K562 (cell line): ENCODE measurements at regions not wholly inside any gene's neighbourhood (a gene's known extent, or its start where the extent isn't known, plus 50 kb on each side); places are given as distances from the start of the nearest gene placed in this dataset.

ENCODE experiments used
- ATAC-seq: fragments of 200-7000 bp; cut with Tn5 transposase; 3 replicates; pipeline ENCODE4 v1.9.1; 2020; ENCODE audit warnings: moderate library complexity
- BruUV-seq: library from RNA; stranded (reverse); fragments of 400-500 nt; replicated peaks from 2 replicates; lab custom pipeline; 2021; lab: Mats Ljungman, UMichigan
- CTCF ChIA-PET: fragments of 300-600 bp; formaldehyde crosslinking; extraction: SDS; loops from one replicate; lab custom pipeline; 2021; ENCODE audit warnings: low intra/inter-chr PET ratio; lab: Yijun Ruan, JAX
- POLR2A ChIA-PET: fragments of 300-600, 350-650 bp; sonication (Branson Sonifier 250); formaldehyde crosslinking; extraction: SDS; loops from one replicate; lab custom pipeline; 2021; ENCODE audit warnings: antibody characterized with exemption, inconsistent platforms; lab: Yijun Ruan, JAX
- DNase-seq, 4 experiments: peaks; one replicate each; pipeline versions ENCODE4 v3.0.0 to v3.0.0-alpha.2; 2011 to 2018; ENCODE audit warnings: low spot score in 3 of 4, mixed read lengths in 3 of 4; ENCODE audit errors: extremely low read depth in 1 of 4
- FAIRE-seq: peaks from 2 replicates; lab custom pipeline; 2011; peaks lifted over from hg19 to GRCh38; lab: Jason Lieb, UNC
- H2AFZ ChIP-seq: 2 replicates; pipeline ENCODE4 v1.6.0; 2011; ENCODE audit warnings: low read depth, low read length, control low read depth, inconsistent platforms
- H3K27ac ChIP-seq: fragments of 200-600 bp; 3 replicates; pipeline ENCODE4 v1.8.0; 2011; ENCODE audit warnings: low read depth, mild to moderate bottlenecking, control low read depth, inconsistent platforms, low read length, moderate library complexity, mixed read lengths; ENCODE audit errors: extremely low read depth
- H3K27me3 ChIP-seq, 2 experiments: fragments of 300-600 bp in 1 of 2; 2 replicates in 1 of 2; 3 replicates in 1 of 2; pipeline versions ENCODE4 v1.6.0 to v1.8.0; 2011; ENCODE audit warnings: inconsistent platforms in 2 of 2, low read length in 2 of 2, mild to moderate bottlenecking in 1 of 2, mixed read lengths in 1 of 2, moderate library complexity in 1 of 2; ENCODE audit not compliant: control insufficient read depth in 2 of 2, insufficient read depth in 2 of 2
- H3K36me3 ChIP-seq: fragments of 300-600 bp; 3 replicates; pipeline ENCODE4 v1.8.0; 2011; ENCODE audit warnings: mild to moderate bottlenecking, low read length, inconsistent platforms; ENCODE audit not compliant: control insufficient read depth, insufficient read depth
- H3K4me1 ChIP-seq, 2 experiments: fragments of 200-600 bp in 1 of 2; replicated peaks in 1 of 2; 2 replicates in 1 of 2; 3 replicates in 1 of 2; pipeline versions ENCODE4 v1.5.1 to v1.8.0; 2011; ENCODE audit warnings: inconsistent platforms in 2 of 2, low read length in 2 of 2, mild to moderate bottlenecking in 1 of 2, mixed read lengths in 1 of 2, moderate library complexity in 1 of 2; ENCODE audit not compliant: control insufficient read depth in 2 of 2, insufficient read depth in 2 of 2
- H3K4me2 ChIP-seq: 2 replicates; pipeline ENCODE4 v1.6.1; 2011; ENCODE audit warnings: low read length, control low read depth, inconsistent platforms, mixed read lengths; ENCODE audit not compliant: insufficient read depth
- H3K4me3 ChIP-seq: fragments of 200-600 bp; sonication (generic), shearing (Covaris generic); 2 replicates; pipeline ENCODE4 v1.5.1; 2016; ENCODE audit warnings: control low read depth, inconsistent platforms
- H3K79me2 ChIP-seq: fragments of 200-600 bp; 3 replicates; pipeline ENCODE4 v1.8.0; 2011; ENCODE audit warnings: low read length, inconsistent platforms; ENCODE audit not compliant: control insufficient read depth, insufficient read depth
- H3K9ac ChIP-seq, 2 experiments: 2 replicates each; pipeline versions ENCODE4 v1.6.0 to v1.6.1; 2011; ENCODE audit warnings: low read depth in 2 of 2, low read length in 2 of 2, control low read depth in 1 of 2, inconsistent platforms in 1 of 2, mild to moderate bottlenecking in 1 of 2, mixed read lengths in 1 of 2; ENCODE audit not compliant: insufficient read depth in 1 of 2
- H3K9me1 ChIP-seq: one replicate; pipeline ENCODE4 v1.6.0; 2011; ENCODE audit warnings: inconsistent platforms, mild to moderate bottlenecking, low read length, moderate library complexity; ENCODE audit not compliant: control insufficient read depth, insufficient read depth
- H3K9me3 ChIP-seq: replicated peaks from 2 replicates; pipeline ENCODE4 v1.5.1; 2011; ENCODE audit warnings: low read depth, low read length, inconsistent platforms; ENCODE audit not compliant: control insufficient read depth, insufficient read depth
- H4K20me1 ChIP-seq: replicated peaks from 2 replicates; pipeline ENCODE4 v1.6.1; 2011; ENCODE audit warnings: low read length, inconsistent platforms, mixed read lengths; ENCODE audit not compliant: control insufficient read depth, insufficient read depth
- TCF7L2 ChIP-seq: fragments of 150-350 bp; IDR thresholded peaks from 2 replicates; pipeline ENCODE4 v1.6.1; 2016; ENCODE audit warnings: low read depth, mild to moderate bottlenecking, low read length, moderate library complexity
- ZNF121 ChIP-seq: sonication (generic); formaldehyde crosslinking; conservative IDR thresholded peaks from 2 replicates; pipeline ENCODE4 v1.8.0; 2022; ENCODE audit warnings: missing genetic modification reagents
- WGBS: fragments of 100-300 bp; shearing (Covaris generic); methylation state at CpG from one replicate; pipeline ENCODE4 v1.1.6; 2016; ENCODE audit warnings: low coverage, mixed read lengths; ENCODE audit not compliant: insufficient coverage; ENCODE audit errors: missing lambda C conversion rate; 5-methylcytosine and 5-hydroxymethylcytosine counted together
- in situ Hi-C: fragments of 300-500 bp; cut with MboI; formaldehyde crosslinking; loops from 4 replicates; pipeline ENCODE4 v1.15.0; 2018; ENCODE audit warnings: inconsistent platforms, mixed read lengths
- intact Hi-C: fragments of 100-400 bp; cut with micrococcal nuclease; formaldehyde crosslinking; loops from 2 replicates; pipeline ENCODE4 v1.14.2; 2022
- TF ChIP-seq, protein P1 (sequence below), 2 experiments: fragments of 150-350 bp in 1 of 2; IDR thresholded peaks; 2 replicates each; pipeline ENCODE4 v1.6.1; 2012 to 2016; ENCODE audit warnings: low read depth in 2 of 2, low read length in 2 of 2, mild to moderate bottlenecking in 1 of 2, moderate library complexity in 1 of 2

DNA sequence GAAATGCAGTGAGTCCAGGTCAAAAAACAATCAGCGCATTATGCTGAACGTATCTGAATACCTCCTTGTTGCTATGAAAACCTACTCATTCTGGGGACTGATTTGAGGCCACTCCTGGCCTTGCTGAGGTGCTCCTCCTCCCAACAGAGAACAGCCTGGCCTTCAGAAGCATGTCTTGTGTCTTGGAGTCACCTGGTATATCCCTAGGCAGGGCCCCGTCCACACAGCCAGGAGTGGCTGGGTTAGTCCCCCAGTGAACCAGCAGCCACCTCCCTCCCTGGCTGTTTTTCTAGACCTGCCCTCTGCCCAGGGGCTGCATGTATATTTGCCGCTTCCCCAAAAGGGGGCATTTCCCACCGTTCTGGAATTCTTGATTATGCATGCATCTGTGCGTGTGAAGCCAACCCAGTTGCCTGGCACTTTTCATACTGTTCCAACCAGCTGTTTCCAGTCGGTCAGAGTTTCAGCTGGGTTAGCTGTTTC is 99.2 kb upstream of the SPATA31C2 start:
- Histone ChIP-seq H3K27ac (no peak overlapping the region), H3K79me2 (no peaks in the 10 kb centered on the region), H4K20me1 (no peaks in the 10 kb centered on the region), H3K4me3 (no peak overlapping the region), H3K4me1 (no peaks in the 10 kb centered on the region; a peak in 1 of 5 replicates), H3K27me3 (peaks cover 0 to 21% of the 10 kb centered on the region in 2 experiments; a peak in 3 of 5 replicates), H2AFZ (no peak overlapping the region), H3K4me2 (no peak overlapping the region), H3K36me3 (no peaks in the 10 kb centered on the region), H3K9ac (no peak overlapping the region), H3K9me3 (no peaks in the 10 kb centered on the region), H3K9me1 (no peaks in the 10 kb centered on the region)
- BruUV-seq: no TSS peak
- FAIRE-seq: no peak
- intact Hi-C loops (no loop called here), in situ Hi-C loops (no loop called here)
- TF ChIP-seq TCF7L2: no peak
- TF ChIP-seq, protein P1, sequence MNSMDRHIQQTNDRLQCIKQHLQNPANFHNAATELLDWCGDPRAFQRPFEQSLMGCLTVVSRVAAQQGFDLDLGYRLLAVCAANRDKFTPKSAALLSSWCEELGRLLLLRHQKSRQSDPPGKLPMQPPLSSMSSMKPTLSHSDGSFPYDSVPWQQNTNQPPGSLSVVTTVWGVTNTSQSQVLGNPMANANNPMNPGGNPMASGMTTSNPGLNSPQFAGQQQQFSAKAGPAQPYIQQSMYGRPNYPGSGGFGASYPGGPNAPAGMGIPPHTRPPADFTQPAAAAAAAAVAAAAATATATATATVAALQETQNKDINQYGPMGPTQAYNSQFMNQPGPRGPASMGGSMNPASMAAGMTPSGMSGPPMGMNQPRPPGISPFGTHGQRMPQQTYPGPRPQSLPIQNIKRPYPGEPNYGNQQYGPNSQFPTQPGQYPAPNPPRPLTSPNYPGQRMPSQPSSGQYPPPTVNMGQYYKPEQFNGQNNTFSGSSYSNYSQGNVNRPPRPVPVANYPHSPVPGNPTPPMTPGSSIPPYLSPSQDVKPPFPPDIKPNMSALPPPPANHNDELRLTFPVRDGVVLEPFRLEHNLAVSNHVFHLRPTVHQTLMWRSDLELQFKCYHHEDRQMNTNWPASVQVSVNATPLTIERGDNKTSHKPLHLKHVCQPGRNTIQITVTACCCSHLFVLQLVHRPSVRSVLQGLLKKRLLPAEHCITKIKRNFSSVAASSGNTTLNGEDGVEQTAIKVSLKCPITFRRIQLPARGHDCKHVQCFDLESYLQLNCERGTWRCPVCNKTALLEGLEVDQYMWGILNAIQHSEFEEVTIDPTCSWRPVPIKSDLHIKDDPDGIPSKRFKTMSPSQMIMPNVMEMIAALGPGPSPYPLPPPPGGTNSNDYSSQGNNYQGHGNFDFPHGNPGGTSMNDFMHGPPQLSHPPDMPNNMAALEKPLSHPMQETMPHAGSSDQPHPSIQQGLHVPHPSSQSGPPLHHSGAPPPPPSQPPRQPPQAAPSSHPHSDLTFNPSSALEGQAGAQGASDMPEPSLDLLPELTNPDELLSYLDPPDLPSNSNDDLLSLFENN (IDR thresholded peaks at IDR 0.05; ENCODE audit: low read depth in 2 of 2, low read length in 2 of 2): no peak
- no peak for TF ChIP-seq ZNF121
- ChIA-PET POLR2A (no interaction called here), CTCF (no interaction called here)
- DNase-seq: no peak
- 2% methylated on average over 6 of the region's 7 CpGs for WGBS
- no peak for ATAC-seq
